Stimulated activated CD4-positive, alpha-beta T cell treated with anti-CD3 and anti-CD28 coated beads, Interleukin-15, amount 100 ng/mL, for 48 hours (primary cell): ENCODE measurements at regions not wholly inside any gene's neighbourhood (a gene's known extent, or its start where the extent isn't known, plus 50 kb on each side); places are given as distances from the start of the nearest gene placed in this dataset.

Source experiments
- DNase-seq, 2 donors: peaks; one replicate each; pipeline ENCODE4 v3.0.0-alpha.2; 2020; ENCODE audit warnings: low read depth in 2 of 2

- no peak for DNase-seq
Measured at GRCh38 chr22:48963405-48963804, 864.3 kb downstream of the BRD1 start.

GRCh38 chr22:48961705-48962104 is 866.0 kb downstream of the BRD1 start:
- DNase-seq, result no peak

GRCh38 chr22:48960980-48961660 is 866.6 kb downstream of the BRD1 start:
- no peak for DNase-seq

- no peak for DNase-seq
Measured at GRCh38 chr22:48960576-48960975, 867.1 kb downstream of the BRD1 start.

GRCh38 chr22:48959496-48959895 is 868.2 kb downstream of the BRD1 start:
- DNase-seq, result no peak

GRCh38 chr22:48957987-48958321 is 869.7 kb downstream of the BRD1 start:
- no peak for DNase-seq

- no peak for DNase-seq
Measured at GRCh38 chr22:48957311-48957986, 870.2 kb downstream of the BRD1 start.

GRCh38 chr22:48955351-48956311 is 872.0 kb downstream of the BRD1 start:
- no peak for DNase-seq

- DNase-seq, result no peak
Measured at GRCh38 chr22:48954781-48955311, 872.8 kb downstream of the BRD1 start.

- DNase-seq, result no peak
Measured at GRCh38 chr22:48953830-48954229, 873.8 kb downstream of the BRD1 start.

- no peak for DNase-seq
Measured at GRCh38 chr22:48953103-48953720, 874.5 kb downstream of the BRD1 start.

- DNase-seq, result no peak
Measured at GRCh38 chr22:48952256-48953102, 875.2 kb downstream of the BRD1 start.

- no peak for DNase-seq
Measured at GRCh38 chr22:48951836-48952235, 875.8 kb downstream of the BRD1 start.

- no peak for DNase-seq
Measured at GRCh38 chr22:48950151-48950915, 877.3 kb downstream of the BRD1 start.

- DNase-seq, result no peak
Measured at GRCh38 chr22:48949375-48950149, 878.1 kb downstream of the BRD1 start.

- DNase-seq, result no peak
Measured at GRCh38 chr22:48948575-48949170, 879.0 kb downstream of the BRD1 start.

GRCh38 chr22:48947636-48948035 is 880.0 kb downstream of the BRD1 start:
- no peak for DNase-seq

- no peak for DNase-seq
Measured at GRCh38 chr22:48945621-48946458, 881.8 kb downstream of the BRD1 start.
